ENCODE measurements at regions not wholly inside any gene's neighbourhood (a gene's known extent, or its start where the extent isn't known, plus 50 kb on each side); places are given as distances from the start of the nearest gene placed in this dataset.

- no peak for DNase-seq (ENCODE audit: low read depth)
These were observed 92.6 kb downstream of the EMP1 start for GRCh38 chr12:13288937-13289652.

GRCh38 chr12:13288501-13288900 is 92.0 kb downstream of the EMP1 start:
- peak; percentile 4 for DNase-seq (ENCODE audit: low read depth)

- DNase-seq (ENCODE audit: low read depth) = no peak
These were observed 87.3 kb downstream of the EMP1 start for GRCh38 chr12:13283867-13284266.

GRCh38 chr12:13282861-13283260 is 86.3 kb downstream of the EMP1 start:
- no peak for DNase-seq (ENCODE audit: low read depth)

- peak; percentile 52 for DNase-seq (ENCODE audit: low read depth)
These were observed 81.8 kb downstream of the EMP1 start for GRCh38 chr12:13278249-13278787.

GRCh38 chr12:13277293-13277692 is 80.8 kb downstream of the EMP1 start:
- no peak for DNase-seq (ENCODE audit: low read depth)

GRCh38 chr12:13275241-13276085 is 78.9 kb downstream of the EMP1 start:
- no peak for DNase-seq (ENCODE audit: low read depth)

GRCh38 chr12:13273850-13274249 is 77.3 kb downstream of the EMP1 start:
- no peak for DNase-seq (ENCODE audit: low read depth)

GRCh38 chr12:13273097-13273496 is 76.6 kb downstream of the EMP1 start:
- no peak for DNase-seq (ENCODE audit: low read depth)

- DNase-seq (ENCODE audit: low read depth) = no peak
These were observed 74.3 kb downstream of the EMP1 start for GRCh38 chr12:13270817-13271216.
